ENCODE measurements at regions not wholly inside any gene's neighbourhood (a gene's known extent, or its start where the extent isn't known, plus 50 kb on each side); places are given as distances from the start of the nearest gene placed in this dataset.

- H3K36me3 ChIP-seq (ENCODE audit: control insufficient read depth, insufficient read depth, low read length) = no peaks in the 10 kb centered on the region
- in situ Hi-C loops (cut with HindIII; ENCODE audit: low pct_unique_long_range_greater_than_20kb, low sequenced_read_pairs) (no loop called here), intact Hi-C loops (cut with micrococcal nuclease; ENCODE audit: unreplicated experiment) (no loop called here)
- H3K4me3 ChIP-seq (ENCODE audit: low read depth in 2 of 2, low read length in 2 of 2) = no peak overlapping the region
- ChIA-PET POLR2A (no interaction called here), CTCF (no interaction called here)
- H3K27me3 ChIP-seq (ENCODE audit: control insufficient read depth, insufficient read depth, low read length) = no peaks in the 10 kb centered on the region
- BruUV-seq (replicated peaks) = no TSS peak
- H3K27ac ChIP-seq (ENCODE audit: low read length) = no peak overlapping the region
- TF ChIP-seq REST (IDR thresholded peaks at IDR 0.05; ENCODE audit: insufficient read depth in 1 of 2, low read depth in 2 of 2, low read length in 1 of 2) (no peak), CTCF (IDR thresholded peaks at IDR 0.05) (no peak), TCF7L2 (IDR thresholded peaks at IDR 0.05; ENCODE audit: low read depth, low read length) (no peak), POLR2AphosphoS5 (IDR thresholded peaks at IDR 0.05; ENCODE audit: low read depth, low read length) (no peak), SIN3A (IDR thresholded peaks at IDR 0.05; ENCODE audit: borderline replicate concordance, insufficient read depth, low read depth, low read length) (no peak)
- ATAC-seq (no peak), DNase-seq (ENCODE audit: low read depth, low spot score) (no peak)
- H3K9me3 ChIP-seq (ENCODE audit: control insufficient read depth, insufficient read depth, low read depth, low read length) = no peaks in the 10 kb centered on the region
- no peaks in the 10 kb centered on the region for H3K4me1 ChIP-seq (ENCODE audit: control insufficient read depth, insufficient read depth, low read length)
Observed at GRCh38 chr1:101175886-101176285, 60.9 kb upstream of the S1PR1 start.

DNA sequence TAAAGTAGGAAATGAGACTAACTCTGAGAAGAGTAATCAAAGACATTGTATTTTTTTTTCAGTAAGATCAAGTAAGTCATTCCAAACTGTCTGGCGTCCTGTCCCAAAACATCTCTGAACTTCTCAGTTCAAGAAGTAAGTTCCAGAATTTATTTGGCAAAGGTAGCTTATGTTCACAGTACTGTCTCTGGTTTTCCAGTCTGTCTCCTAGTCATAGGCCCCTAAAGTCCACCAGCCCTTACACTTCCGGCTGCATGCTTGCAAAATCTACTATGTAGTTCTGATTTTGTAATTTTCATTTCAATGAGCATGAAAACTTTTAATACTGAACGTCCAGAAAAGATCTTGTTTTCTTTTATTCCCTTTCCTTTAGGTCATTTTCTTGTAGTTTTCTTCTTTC, 61.4 kb upstream of the S1PR1 start:
- in situ Hi-C loops (cut with HindIII; ENCODE audit: low pct_unique_long_range_greater_than_20kb, low sequenced_read_pairs) = no loop called here
- H3K9me3 ChIP-seq (ENCODE audit: control insufficient read depth, insufficient read depth, low read depth, low read length) = no peaks in the 10 kb centered on the region
- ChIA-PET CTCF (no interaction called here), POLR2A (no interaction called here)
- no peaks in the 10 kb centered on the region for H3K36me3 ChIP-seq (ENCODE audit: control insufficient read depth, insufficient read depth, low read length)
- H3K27ac ChIP-seq (ENCODE audit: low read length) = no peak overlapping the region
- intact Hi-C loops (cut with micrococcal nuclease; ENCODE audit: unreplicated experiment) = no loop called here
- ATAC-seq (no peak), DNase-seq (ENCODE audit: low read depth, low spot score) (no peak)
- H3K27me3 ChIP-seq (ENCODE audit: control insufficient read depth, insufficient read depth, low read length) = no peaks in the 10 kb centered on the region
- H3K4me1 ChIP-seq (ENCODE audit: control insufficient read depth, insufficient read depth, low read length) = no peaks in the 10 kb centered on the region
- BruUV-seq (replicated peaks) = no TSS peak
- no peak overlapping the region for H3K4me3 ChIP-seq (ENCODE audit: low read depth in 2 of 2, low read length in 2 of 2)
- TF ChIP-seq SIN3A (IDR thresholded peaks at IDR 0.05; ENCODE audit: borderline replicate concordance, insufficient read depth, low read depth, low read length) (no peak), POLR2AphosphoS5 (IDR thresholded peaks at IDR 0.05; ENCODE audit: low read depth, low read length) (no peak), CTCF (IDR thresholded peaks at IDR 0.05) (no peak), TCF7L2 (IDR thresholded peaks at IDR 0.05; ENCODE audit: low read depth, low read length) (no peak), REST (IDR thresholded peaks at IDR 0.05; ENCODE audit: insufficient read depth in 1 of 2, low read depth in 2 of 2, low read length in 1 of 2) (no peak)

All from Panc1 (cell line).